Nephron progenitor cell (in vitro differentiated cells): ENCODE measurements at regions not wholly inside any gene's neighbourhood (a gene's known extent, or its start where the extent isn't known, plus 50 kb on each side); places are given as distances from the start of the nearest gene placed in this dataset.
A peak's percentile ranks its signal among the peaks of the same experiment; 100 is the strongest.

ENCODE experiments used
- DNase-seq: peaks from one replicate; pipeline ENCODE4 v3.0.0; 2021
- H3K27ac Mint-ChIP-seq: 2 replicates; pipeline ENCODE4 v1.8.0; 2021; ENCODE audit warnings: mild to moderate bottlenecking, moderate library complexity, mixed read lengths
- H3K27me3 Mint-ChIP-seq: 2 replicates; pipeline ENCODE4 v1.8.0; 2021; ENCODE audit warnings: mild to moderate bottlenecking, low read depth, mixed read lengths; ENCODE audit not compliant: poor library complexity
- H3K36me3 Mint-ChIP-seq: 2 replicates; pipeline ENCODE4 v1.8.0; 2021; ENCODE audit warnings: low read depth, mixed read lengths
- H3K4me1 Mint-ChIP-seq: 2 replicates; pipeline ENCODE4 v1.8.0; 2021; ENCODE audit warnings: mixed read lengths
- H3K4me3 Mint-ChIP-seq: 2 replicates; pipeline ENCODE4 v1.8.0; 2021; ENCODE audit warnings: mild to moderate bottlenecking, moderate library complexity, mixed read lengths
- H3K9me3 Mint-ChIP-seq: 2 replicates; pipeline ENCODE4 v1.8.0; 2021; ENCODE audit warnings: mild to moderate bottlenecking, moderate library complexity, mixed read lengths
- CTCF ChIP-seq: fragments of 200-600 bp; sonication (generic); IDR thresholded peaks from 2 replicates; pipeline ENCODE4 v1.5.0; 2021; ENCODE audit warnings: antibody characterized with exemption

GRCh38 chr5:103487822-103488493 lies 74.6 kb downstream of the NUDT12 start:
- no peak for DNase-seq
- Mint-ChIP-seq H3K27ac (peak overlapping the region; percentile 23), H3K36me3 (no peaks in the 10 kb centered on the region), H3K27me3 (peaks cover 13% of the 10 kb centered on the region), H3K9me3 (no peaks in the 10 kb centered on the region), H3K4me1 (peaks cover 23% of the 10 kb centered on the region), H3K4me3 (no peak overlapping the region)
- no peak for TF ChIP-seq CTCF

- H3K27ac Mint-ChIP-seq: peak overlapping the region; percentile 91
- H3K4me1 Mint-ChIP-seq: peaks cover 23% of the 10 kb centered on the region
- H3K9me3 Mint-ChIP-seq: no peaks in the 10 kb centered on the region
- H3K4me3 Mint-ChIP-seq: no peak overlapping the region
- peaks cover 13% of the 10 kb centered on the region for H3K27me3 Mint-ChIP-seq
- DNase-seq: peak; percentile 15
- no peaks in the 10 kb centered on the region for H3K36me3 Mint-ChIP-seq
- no peak for TF ChIP-seq CTCF
Measured at GRCh38 chr5:103487218-103487617, 75.4 kb downstream of the NUDT12 start.

- Mint-ChIP-seq H3K36me3 (no peaks in the 10 kb centered on the region), H3K4me1 (peaks cover 23% of the 10 kb centered on the region), H3K9me3 (no peaks in the 10 kb centered on the region), H3K4me3 (no peak overlapping the region), H3K27me3 (peaks cover 13% of the 10 kb centered on the region), H3K27ac (peak overlapping the region; percentile 91)
- DNase-seq: no peak
- no peak for TF ChIP-seq CTCF
Measured at GRCh38 chr5:103486739-103487138, 75.8 kb downstream of the NUDT12 start.

GRCh38 chr5:103480246-103480645 lies 82.3 kb downstream of the NUDT12 start:
- no peaks in the 10 kb centered on the region for H3K27me3 Mint-ChIP-seq
- no peak overlapping the region for H3K27ac Mint-ChIP-seq
- H3K9me3 Mint-ChIP-seq: no peaks in the 10 kb centered on the region
- H3K4me3 Mint-ChIP-seq: no peak overlapping the region
- no peak for DNase-seq
- no peaks in the 10 kb centered on the region for H3K36me3 Mint-ChIP-seq
- TF ChIP-seq CTCF: no peak
- H3K4me1 Mint-ChIP-seq: no peaks in the 10 kb centered on the region

GRCh38 chr5:103477678-103478077 lies 84.9 kb downstream of the NUDT12 start:
- DNase-seq: no peak
- Mint-ChIP-seq H3K36me3 (no peaks in the 10 kb centered on the region), H3K4me3 (no peak overlapping the region), H3K9me3 (no peaks in the 10 kb centered on the region), H3K27me3 (no peaks in the 10 kb centered on the region), H3K4me1 (no peaks in the 10 kb centered on the region), H3K27ac (no peak overlapping the region)
- TF ChIP-seq CTCF: no peak

GRCh38 chr5:103476811-103477210 lies 85.8 kb downstream of the NUDT12 start:
- DNase-seq: no peak
- Mint-ChIP-seq H3K9me3 (no peaks in the 10 kb centered on the region), H3K4me1 (no peaks in the 10 kb centered on the region)

More at GRCh38 chr5:103476811-103477210, 85.8 kb downstream of the NUDT12 start:
- Mint-ChIP-seq H3K27me3 (no peaks in the 10 kb centered on the region), H3K36me3 (no peaks in the 10 kb centered on the region), H3K4me3 (no peak overlapping the region), H3K27ac (no peak overlapping the region)
- no peak for TF ChIP-seq CTCF
